GM19043 (cell line): ENCODE measurements at regions not wholly inside any gene's neighbourhood (a gene's known extent, or its start where the extent isn't known, plus 50 kb on each side); places are given as distances from the start of the nearest gene placed in this dataset.
"Not testable (repeated sequence)": the region's sequence is repeated elsewhere in the genome, so short reads cannot be mapped to it uniquely, and the experiment has no call there.

ENCODE experiments used
- ATAC-seq: cut with Tn5 transposase; IDR thresholded peaks from one replicate; pipeline ENCODE4 v1.9.1; 2021; ENCODE audit warnings: low read depth; ENCODE audit not compliant: unreplicated experiment

DNA sequence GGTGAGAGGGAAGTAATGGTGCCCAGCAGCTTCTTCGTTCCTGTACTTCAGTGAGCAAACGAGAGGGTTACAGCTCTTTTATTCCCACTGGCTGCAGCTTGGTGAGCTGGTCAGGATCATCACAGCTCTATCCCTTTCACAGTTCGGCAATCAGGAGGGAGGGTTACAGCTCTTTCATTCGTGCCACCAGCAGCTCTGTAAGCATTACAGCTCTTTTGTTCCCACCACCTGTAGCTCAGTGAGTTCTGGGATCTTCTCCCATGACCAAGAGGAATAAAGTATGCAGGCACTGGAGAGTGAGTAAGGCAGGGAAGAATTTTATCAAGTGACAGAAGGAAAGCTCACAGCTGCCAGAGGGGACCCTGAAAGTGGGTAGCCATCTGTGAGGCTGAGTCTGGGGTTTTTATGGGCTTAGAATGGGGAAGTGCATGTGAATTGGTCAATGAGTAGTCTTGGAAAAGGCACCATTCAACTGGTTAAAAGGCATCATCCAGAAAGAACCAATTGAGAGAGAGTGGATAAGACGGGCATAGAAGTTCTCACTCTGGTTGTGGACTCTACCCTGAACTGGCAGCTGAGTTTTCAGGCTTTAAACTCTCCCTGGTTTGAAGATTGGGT, 123.7 kb downstream of the COX18 start:
- ATAC-seq: no peak

GRCh38 chr4:72942565-72942964, 127.0 kb downstream of the COX18 start:
- ATAC-seq: no peak

GRCh38 chr4:72938516-72938915, 131.0 kb downstream of the COX18 start:
- no peak for ATAC-seq

- no peak for ATAC-seq
Observed at GRCh38 chr4:72935462-72935861, 134.1 kb downstream of the COX18 start.

- no peak for ATAC-seq
Observed at GRCh38 chr4:72933029-72933428, 136.5 kb downstream of the COX18 start.

- no peak for ATAC-seq
Observed at GRCh38 chr4:72931346-72931745, 138.2 kb downstream of the COX18 start.

- not testable (repeated sequence) for ATAC-seq
Observed at GRCh38 chr4:72929596-72930274, 139.8 kb downstream of the COX18 start.

GRCh38 chr4:72924814-72925213, 144.7 kb downstream of the COX18 start:
- ATAC-seq: no peak

GRCh38 chr4:72919937-72920336, 149.6 kb downstream of the COX18 start:
- no peak for ATAC-seq

DNA sequence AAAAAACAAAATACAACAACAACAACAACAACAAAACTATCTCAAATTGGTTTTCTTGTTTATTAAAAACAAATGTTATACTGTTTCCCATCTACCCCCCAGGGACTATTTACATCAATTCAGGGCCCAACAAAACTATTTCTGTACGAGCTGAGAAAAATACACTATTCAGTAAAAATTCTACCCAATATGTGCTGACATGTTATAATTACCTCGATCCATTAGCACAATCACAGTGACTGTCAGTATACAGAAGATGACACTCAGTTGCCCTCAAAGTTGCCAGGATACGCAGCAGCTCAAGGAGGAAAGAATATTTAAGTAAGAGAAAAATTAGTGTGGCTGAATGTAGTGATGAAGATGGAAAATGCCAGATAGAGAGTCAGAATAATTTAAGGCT, 150.1 kb downstream of the COX18 start:
- ATAC-seq: no peak

DNA sequence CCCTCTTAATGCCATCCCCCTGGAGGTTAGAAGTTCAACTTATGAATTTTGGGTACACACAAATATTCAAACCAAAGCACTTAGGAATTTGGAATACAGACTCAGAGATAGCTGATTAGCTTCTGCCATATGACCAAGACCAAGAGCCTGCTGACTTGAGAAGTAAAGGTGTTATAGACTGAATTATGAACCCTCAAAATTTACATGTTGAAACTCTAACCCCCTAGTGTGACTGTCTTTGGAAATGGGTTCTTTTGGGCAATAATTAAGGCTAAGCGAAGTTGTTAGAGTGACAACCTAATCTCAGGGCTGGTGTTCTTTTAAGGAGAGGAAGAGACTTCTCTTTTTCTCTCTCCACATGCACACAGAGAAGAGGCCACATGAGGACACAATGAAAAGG, 151.2 kb downstream of the COX18 start:
- ATAC-seq: no peak

GRCh38 chr4:72911316-72911715, 158.2 kb downstream of the COX18 start:
- ATAC-seq: no peak

DNA sequence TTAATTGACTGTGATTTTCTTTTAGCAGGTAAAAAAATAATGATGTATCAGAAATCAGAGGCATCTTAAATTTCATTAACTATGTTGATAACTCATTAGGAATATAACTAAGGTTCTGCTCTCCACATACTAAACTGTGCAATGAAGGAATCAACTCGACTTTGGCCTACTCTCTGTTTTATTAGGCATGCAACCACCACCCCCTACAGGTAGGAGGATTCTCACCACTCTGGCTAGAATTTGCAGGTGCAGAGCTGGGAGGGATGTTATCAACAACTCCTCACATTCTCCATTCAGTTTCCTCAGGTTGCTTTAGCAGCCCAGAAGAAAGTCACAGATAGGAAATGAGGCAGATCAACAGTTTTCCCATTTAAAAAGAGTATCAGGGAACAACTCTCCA, 160.1 kb downstream of the COX18 start:
- ATAC-seq: no peak

- ATAC-seq: no peak
Observed at GRCh38 chr4:72902354-72902753, 167.2 kb downstream of the COX18 start.

- no peak for ATAC-seq
Observed at GRCh38 chr4:72901553-72901952, 168.0 kb downstream of the COX18 start.

DNA sequence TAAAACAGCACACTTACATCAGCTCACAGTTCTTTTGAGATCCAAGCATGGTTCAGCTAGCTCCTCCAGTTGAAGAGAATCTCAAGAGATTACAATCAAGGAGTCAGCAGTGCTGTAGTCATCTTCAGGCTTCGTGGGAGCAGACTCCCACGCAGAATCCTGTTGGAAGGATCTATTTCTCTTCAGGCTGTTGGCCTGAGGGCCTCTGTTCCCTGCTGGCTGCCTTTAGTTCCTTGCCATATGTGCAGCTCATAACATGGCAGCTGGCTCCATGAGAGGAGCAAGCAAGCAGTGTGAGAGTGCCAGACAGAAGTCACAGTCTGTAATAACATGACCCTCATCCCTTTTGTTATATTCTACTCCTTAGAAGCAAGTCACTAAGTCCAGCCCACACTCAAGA, 168.6 kb downstream of the COX18 start:
- ATAC-seq: no peak

- no peak for ATAC-seq
Observed at GRCh38 chr4:72899621-72900020, 169.9 kb downstream of the COX18 start.

- ATAC-seq: no peak
Observed at GRCh38 chr4:72899214-72899613, 170.3 kb downstream of the COX18 start.

- ATAC-seq: no peak
Observed at GRCh38 chr4:72896515-72896914, 173.0 kb downstream of the COX18 start.

DNA sequence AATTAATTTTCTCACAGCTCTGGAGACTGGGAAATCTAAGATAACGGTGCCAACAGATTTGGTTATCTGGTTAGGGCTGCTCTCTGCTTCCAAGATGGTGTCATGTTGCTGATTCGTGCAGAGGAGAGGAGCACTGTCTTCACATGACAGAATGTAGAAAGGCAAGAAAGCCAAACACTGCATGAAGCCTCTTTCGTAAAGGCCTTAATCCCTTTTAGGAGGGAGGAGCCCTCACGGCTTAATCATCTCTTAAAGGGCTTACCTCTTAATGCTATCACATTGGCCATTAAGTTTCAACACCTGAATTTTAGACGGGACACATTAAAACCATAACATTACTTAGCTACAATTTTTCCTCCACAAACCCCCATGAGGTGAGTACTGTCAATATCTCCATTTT, 174.1 kb downstream of the COX18 start:
- ATAC-seq: no peak

GRCh38 chr4:72893354-72894066, 176.0 kb downstream of the COX18 start:
- ATAC-seq: no peak

- ATAC-seq: no peak
Observed at GRCh38 chr4:72888331-72888730, 181.2 kb downstream of the COX18 start.
